Right forelimb (tissue), 1 donor: ENCODE measurements at regions not wholly inside any gene's neighbourhood (a gene's known extent, or its start where the extent isn't known, plus 50 kb on each side); places are given as distances from the start of the nearest gene placed in this dataset.
"Not testable (repeated sequence)": the region's sequence is repeated elsewhere in the genome, so short reads cannot be mapped to it uniquely, and the experiment has no call there.

ENCODE experiments used
- DNase-seq: peaks from one replicate; pipeline ENCODE4 v3.0.0-alpha.2; 2018

GRCh38 chr17:34771891-34772290, 189.4 kb downstream of the CCT6B start:
- DNase-seq = no peak

- no peak for DNase-seq
These were observed 190.7 kb downstream of the CCT6B start for GRCh38 chr17:34770586-34770985.

DNA sequence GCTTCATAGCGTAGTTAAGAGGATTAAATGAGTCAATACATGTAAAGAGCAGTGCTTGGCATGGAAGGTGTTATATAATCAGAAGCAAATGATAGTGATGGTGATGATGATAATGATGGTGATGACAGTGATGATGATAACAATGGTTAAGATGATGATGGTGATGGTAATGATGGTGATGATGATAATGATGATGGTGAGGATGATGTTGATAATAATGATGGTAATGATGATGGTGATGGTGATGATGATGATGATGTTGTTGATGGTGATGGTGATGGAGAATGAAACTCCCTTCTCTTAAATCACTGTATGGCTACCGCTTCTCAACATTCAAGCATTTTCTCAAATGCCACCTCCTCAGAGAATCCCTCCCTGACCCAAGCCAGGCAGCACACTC, 190.5 kb downstream of the TMEM132E start:
- no peak for DNase-seq

GRCh38 chr17:34769049-34769448, 189.7 kb downstream of the TMEM132E start:
- no peak for DNase-seq

GRCh38 chr17:34765291-34765690, 185.9 kb downstream of the TMEM132E start:
- DNase-seq = peak; percentile 10

DNA sequence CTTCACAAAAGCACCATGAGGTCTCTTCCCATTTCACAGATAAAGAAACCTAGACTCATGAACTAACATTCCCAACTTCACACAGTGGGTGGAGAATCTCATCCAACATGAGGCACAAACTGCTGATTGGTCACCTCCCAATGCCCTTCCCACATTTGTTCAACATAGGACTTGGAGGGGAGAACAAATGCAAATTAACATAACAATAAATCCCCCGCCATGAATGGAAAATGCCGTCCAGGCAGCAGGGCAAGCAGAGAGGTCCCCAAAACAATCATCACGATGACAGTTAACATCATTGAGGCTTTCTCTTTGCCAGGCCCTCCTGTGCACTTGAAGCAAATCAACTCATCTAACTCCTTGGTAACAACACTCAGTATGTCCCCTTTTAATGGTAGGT, 185.3 kb downstream of the TMEM132E start:
- peak; percentile 3 for DNase-seq

DNA sequence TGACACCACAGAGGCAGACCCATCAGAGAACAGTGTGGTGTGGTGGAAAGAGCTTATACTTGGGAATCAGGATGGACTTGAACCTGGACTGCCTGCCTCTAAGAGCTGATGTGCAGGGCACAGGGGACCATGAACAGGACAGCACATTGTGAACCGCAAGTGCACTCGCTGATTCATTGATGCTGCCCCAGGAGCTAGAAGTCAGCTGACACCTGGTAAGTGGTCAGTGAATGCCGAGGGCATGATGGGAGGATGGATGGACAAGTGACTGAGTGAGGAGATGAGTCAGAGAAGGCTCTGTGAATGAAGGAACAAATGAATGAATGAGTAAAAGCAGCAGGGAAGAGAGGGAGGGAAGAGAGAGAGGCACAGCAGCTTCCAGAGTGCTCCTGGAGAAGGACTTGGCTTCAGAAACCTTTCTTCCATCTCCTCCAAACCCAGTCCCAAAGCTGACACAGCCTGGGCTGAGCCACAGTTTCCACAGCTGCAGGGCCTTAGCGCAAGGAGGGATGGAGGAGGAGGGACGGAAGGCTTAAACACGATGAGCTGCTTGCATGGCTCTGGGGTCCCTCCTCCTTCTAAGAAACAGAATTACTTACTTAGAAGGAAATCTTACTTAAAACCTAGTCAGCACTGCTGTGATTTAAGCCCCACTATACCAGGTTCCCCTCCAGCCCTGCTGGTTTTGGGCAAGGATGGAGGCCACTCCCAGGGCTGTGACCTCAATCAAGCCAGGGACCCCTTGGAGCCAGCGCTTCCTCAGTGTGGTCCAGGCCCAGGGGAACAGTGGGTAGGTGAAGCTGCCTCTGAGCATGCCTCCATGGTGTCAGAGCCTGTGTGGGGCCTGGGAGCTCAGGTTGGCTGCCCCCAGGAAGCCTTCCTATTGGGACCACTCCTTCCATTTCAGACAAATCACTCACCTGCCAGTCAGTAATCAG, 184.6 kb downstream of the TMEM132E start:
- DNase-seq = no peak

- no peak for DNase-seq
These were observed 182.7 kb downstream of the TMEM132E start for GRCh38 chr17:34762078-34762477.

GRCh38 chr17:34761646-34762045, 182.3 kb downstream of the TMEM132E start:
- no peak for DNase-seq

DNA sequence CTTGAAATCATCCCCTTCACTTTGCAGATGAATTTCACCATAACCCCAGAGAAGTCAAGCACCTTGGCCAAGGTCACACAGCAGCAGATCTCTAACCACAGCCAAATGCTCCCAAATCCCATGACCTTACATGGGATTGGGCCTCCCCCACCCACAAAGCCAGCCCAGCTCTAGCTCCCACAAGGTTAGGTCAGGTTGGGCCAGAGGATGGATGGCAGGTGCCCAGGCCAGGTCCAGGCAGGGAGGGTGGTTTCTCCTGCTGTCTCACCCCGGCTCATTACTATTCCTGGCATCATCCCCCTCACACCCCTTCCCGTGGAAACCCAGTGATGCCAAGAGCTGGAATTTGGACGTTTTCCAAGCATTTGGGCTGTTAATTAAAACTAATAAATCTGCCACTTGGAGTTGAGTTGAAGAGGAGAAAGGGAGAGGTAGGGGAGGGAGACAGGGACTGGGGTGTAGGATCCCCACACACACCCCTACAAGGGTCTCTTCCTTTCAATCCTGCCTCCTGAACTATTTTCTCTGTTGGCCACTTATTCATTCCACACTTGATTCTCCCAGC, 181.6 kb downstream of the TMEM132E start:
- DNase-seq = no peak

- no peak for DNase-seq
These were observed 179.3 kb downstream of the TMEM132E start for GRCh38 chr17:34758718-34759117.

DNA sequence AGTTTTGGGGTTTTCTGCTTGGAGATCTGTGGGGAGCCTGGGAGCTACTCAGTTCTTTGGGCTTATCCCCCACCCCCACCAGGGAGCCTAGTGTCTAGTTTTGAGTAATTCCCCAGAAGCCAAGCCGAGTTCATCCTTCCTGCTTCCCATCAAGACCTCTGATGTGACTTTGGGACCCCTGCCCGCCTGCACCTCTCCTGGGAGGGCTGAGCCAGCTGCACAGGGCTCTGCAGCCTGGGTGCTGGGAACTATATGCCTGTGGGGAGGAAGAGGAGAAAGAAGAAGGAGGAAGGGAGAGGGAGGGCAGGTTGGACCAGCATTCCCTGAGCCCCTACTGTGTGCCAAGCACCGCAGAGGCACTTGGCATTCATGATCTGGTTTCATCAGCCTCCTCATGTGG, 178.9 kb downstream of the TMEM132E start:
- no peak for DNase-seq

GRCh38 chr17:34757611-34758010, 178.2 kb downstream of the TMEM132E start:
- DNase-seq = no peak

DNA sequence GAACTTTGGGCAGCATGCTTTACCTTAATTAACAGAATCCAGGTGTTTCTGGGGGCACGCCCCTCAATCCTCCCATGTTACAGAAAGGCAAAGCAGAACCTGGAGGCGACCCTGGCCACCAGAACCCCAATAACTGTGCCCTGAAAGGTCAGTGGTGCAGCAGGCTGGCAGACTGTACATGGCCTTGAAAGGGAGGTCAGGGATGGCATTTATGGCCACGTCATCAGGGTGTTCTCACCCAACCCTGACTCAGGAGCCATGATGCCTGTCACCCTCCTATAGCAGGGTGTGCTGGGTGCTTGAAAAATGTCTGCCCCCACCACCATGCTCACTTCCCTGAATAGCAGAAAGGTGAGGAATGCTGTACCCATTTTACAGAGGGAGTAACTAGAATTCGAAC, 177.7 kb downstream of the TMEM132E start:
- DNase-seq = no peak

DNA sequence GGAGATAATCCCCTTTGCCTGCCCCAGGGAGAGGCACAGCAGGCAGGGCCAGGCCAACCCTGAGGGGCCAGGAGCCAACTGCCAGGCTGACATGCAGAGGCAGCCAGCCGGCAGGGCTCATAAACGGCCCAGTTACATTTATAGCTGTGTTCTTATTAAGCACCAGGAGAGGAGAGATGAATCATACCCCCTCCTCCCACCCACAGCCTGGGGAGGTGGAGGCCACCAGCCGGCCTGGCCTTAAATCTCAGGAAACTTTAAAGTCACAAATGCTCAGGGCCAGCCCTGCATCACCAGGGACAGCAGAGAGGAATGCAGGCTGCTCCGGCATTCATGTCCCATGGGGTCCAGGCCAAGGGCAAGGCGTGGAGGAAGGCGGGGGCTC, 177.2 kb downstream of the TMEM132E start:
- DNase-seq = no peak

DNA sequence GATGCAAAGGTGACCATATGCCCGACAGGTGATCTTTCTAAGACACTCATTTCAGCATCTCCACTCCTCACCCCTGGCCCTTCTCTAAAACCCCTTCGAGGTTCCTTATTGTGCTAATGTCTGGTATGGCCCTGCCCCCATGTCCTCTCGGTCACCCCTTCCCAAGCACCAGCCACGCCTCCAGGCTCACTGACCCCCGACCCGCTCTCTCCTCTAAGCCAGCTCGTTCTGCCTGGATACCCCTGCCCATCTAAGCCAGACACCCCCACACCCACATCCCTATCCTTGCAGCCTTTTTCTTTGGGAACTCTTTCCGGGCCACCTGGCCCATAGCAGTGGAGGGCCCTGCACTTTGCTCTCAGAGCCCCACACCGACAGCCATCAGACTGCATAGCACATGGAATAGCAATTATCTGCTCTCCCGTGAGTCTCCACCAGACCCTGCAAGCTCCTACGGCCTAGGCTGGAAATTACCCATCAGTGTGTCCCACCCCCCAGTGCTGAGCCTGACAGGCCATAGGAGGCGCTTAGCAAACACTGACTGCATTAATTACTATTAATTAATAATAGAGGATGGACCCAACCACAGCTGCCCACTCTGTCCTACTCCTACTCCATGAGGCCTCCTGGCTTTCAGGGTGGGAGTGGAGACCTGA, 176.7 kb downstream of the TMEM132E start:
- DNase-seq = no peak

DNA sequence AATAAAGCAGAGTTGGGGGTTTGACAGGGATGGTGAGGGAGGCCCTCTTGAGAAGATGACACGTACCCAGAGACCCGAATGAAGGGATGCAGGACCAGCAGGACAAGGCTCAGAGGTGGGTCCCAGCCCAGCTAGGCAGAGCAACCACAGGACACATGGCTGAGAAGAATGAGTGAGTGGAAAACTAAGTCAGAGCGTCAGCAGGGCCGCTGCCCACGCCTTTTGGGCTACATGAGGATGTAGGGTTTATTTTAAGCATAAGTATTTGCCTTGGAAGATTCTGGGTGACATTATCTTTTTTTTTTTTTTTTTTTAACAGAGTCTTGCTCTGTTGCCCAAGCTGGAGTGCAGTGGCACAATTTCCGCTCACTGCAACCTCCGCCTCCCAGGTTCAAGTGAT, 176.0 kb downstream of the TMEM132E start:
- no peak for DNase-seq

DNA sequence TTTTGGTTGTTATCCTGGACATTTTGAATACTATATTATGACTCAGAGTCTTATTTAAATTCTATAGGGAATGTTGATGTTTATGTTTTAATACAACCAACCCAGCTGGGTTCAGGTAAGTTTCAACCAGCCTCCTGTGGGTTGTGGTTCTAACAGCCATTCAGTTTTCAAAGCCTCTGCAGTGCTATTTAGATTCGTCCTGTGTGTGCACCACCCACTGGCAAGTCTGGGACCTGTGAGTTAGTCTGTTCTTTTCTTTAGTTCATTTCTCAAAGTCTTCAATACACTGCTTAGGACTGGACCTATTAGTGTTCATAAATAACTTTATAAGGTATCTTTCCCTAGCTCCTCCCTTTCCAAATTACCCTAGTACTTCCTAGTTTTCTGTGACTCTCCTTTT, 170.6 kb downstream of the TMEM132E start:
- no peak for DNase-seq

DNA sequence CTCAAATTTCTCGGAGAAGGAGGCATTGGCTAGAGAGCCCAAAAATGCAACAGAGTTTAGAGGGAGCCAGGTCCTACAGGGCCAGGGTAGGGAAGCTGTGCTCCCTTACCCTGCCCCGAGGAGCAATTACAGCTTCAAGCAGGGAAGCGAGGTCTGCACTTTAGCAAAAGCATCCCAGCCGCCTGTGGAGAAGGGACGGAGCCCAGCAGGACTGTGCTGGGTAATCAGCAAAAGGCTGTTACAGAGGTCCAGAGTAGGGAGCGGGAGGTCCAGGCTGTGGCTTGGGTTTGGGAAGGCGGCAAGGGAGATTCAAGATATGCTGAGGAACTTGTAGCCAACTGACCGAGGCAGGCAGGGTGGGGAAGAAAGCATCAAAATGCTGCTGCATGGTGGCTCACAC, 162.6 kb downstream of the TMEM132E start:
- DNase-seq = no peak

DNA sequence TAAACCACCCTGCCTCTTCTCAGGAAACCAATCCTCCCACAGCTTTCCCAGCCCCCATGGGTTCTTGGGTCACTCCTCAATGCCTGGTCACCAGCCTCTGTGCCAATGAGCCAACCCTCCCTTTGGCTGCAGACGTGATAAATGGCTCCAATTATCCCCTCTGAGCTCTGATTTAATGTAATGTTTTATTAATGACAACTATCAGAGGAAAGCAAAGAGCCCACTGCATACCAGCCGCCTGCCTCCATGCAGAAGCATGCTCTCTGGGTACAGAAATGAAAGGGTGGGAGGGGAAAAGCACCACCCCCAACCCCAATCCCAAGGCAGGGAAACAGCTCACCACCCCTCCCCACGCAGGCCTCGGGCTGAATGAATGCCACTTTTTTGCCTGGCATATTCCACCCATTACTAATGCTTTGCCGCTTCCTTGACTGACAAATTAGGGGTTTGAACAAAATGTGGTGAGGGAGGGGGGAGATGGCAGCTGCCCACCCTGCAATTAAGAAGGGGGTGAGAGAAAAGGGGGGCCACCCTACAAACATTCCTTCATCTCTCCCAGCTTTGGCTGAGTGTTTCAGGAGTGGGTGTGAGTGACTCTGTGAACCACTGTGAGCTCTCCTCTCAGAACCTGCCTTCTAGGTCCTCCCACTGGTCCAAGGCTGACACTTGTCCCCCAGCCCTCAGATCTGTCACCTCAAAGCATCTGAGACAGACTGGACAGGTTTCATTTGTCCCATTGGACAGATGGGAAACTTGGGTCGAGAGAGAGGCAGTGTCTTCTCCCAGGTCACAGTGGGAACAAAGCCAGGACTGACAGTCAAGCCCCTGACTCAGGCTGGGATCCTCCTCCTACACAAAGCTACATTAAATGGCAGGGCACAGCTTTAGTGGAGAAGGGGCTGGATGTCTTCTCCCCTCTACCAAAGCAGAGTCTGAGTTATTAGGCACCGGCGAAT, 161.5 kb downstream of the TMEM132E start:
- no peak for DNase-seq

DNA sequence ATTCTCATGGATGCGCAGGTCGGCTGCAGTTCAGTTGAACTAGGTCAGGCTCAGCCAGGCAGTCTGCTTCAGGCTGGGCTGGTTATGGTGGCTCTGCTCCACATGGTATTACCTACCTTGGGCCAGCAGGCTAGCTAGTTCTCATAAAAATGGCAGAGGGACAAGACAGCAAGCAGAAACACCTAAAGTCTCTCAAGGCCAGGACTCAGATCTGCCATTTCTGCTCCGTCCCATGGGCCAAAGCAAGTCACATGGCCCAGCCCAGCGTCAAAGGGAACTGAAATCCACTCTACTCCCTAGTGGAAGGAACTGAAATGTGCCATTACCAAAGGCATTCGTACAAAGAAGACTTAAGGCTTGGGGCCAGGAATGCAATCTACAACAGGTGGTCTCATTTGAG, 160.0 kb downstream of the TMEM132E start:
- DNase-seq = no peak

DNA sequence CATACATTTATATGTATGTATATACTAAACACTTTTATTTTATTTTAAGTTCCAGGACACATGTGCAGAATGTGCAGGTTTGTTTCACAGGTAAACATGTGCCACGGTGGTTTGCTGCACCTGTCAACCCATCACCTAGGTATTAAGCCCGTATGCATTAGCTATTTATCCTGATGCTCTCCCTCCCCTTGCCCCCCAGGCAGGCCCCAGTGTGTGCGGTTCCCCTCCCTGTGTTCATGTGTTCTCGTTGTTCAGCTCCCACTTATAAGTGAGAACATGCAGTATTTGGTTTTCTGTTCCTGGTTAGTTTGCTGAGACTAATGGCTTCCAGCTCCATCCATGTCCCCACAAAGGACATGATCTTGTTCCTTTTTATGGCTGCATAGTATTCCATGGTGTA, 158.3 kb downstream of the TMEM132E start:
- not testable (repeated sequence) for DNase-seq

GRCh38 chr17:34736611-34737010, 157.2 kb downstream of the TMEM132E start:
- DNase-seq = no peak
